Activated CD4-positive, alpha-beta T cell treated with anti-CD3 and anti-CD28 coated beads, Interleukin-2, amount 10 ng/mL, durations not matched to agents 7 days and 5 days (primary cell): ENCODE measurements at regions not wholly inside any gene's neighbourhood (a gene's known extent, or its start where the extent isn't known, plus 50 kb on each side); places are given as distances from the start of the nearest gene placed in this dataset.
"Not testable (repeated sequence)": the region's sequence is repeated elsewhere in the genome, so short reads cannot be mapped to it uniquely, and the experiment has no call there.

Source experiments
- CTCF ChIA-PET: fragments of 350-600 bp; sonication (Branson Sonifier 250); formaldehyde crosslinking; loops from one replicate; lab custom pipeline; 2021; ENCODE audit warnings: antibody characterized with exemption; lab: Charles Lee
- POLR2A ChIA-PET: fragments of 350-600 bp; sonication (Branson Sonifier 250); formaldehyde crosslinking; loops from one replicate; lab custom pipeline; 2021; ENCODE audit warnings: antibody characterized with exemption; lab: Charles Lee
- DNase-seq: peaks from one replicate; pipeline ENCODE4 v3.0.0-alpha.2; 2020
- H3K27ac Mint-ChIP-seq: one replicate; pipeline ENCODE4 v1.8.0; 2021; ENCODE audit warnings: mild to moderate bottlenecking, moderate library complexity, mixed read lengths
- H3K27me3 Mint-ChIP-seq: one replicate; pipeline ENCODE4 v1.8.0; 2021; ENCODE audit warnings: mixed read lengths
- H3K36me3 Mint-ChIP-seq: one replicate; pipeline ENCODE4 v1.8.0; 2021; ENCODE audit warnings: low read depth, mixed read lengths
- H3K4me1 Mint-ChIP-seq: one replicate; pipeline ENCODE4 v1.8.0; 2021; ENCODE audit warnings: mixed read lengths
- H3K4me3 Mint-ChIP-seq: one replicate; pipeline ENCODE4 v1.8.0; 2021; ENCODE audit warnings: mild to moderate bottlenecking, moderate library complexity, mixed read lengths
- H3K9me3 Mint-ChIP-seq: one replicate; pipeline ENCODE4 v1.8.0; 2021; ENCODE audit warnings: mixed read lengths

- no peaks in the 10 kb centered on the region for H3K27me3 Mint-ChIP-seq
- CTCF ChIA-PET: interaction anchor here (0.6 kb wide), 1 partner anchor 711 kb away, joined by 4 read pairs; no protein-coding TSS in a partner anchor
- no peak overlapping the region for H3K27ac Mint-ChIP-seq
- H3K36me3 Mint-ChIP-seq: no peaks in the 10 kb centered on the region
- H3K4me1 Mint-ChIP-seq: no peaks in the 10 kb centered on the region
- POLR2A ChIA-PET: no interaction called here
- no peak overlapping the region for H3K4me3 Mint-ChIP-seq
- no peaks in the 10 kb centered on the region for H3K9me3 Mint-ChIP-seq
- no peak for DNase-seq
Observed at GRCh38 chr1:241447031-241447644, 72.4 kb downstream of the FH start.

- Mint-ChIP-seq H3K36me3 (no peaks in the 10 kb centered on the region), H3K27me3 (no peaks in the 10 kb centered on the region), H3K4me1 (no peaks in the 10 kb centered on the region), H3K4me3 (no peak overlapping the region), H3K9me3 (no peaks in the 10 kb centered on the region), H3K27ac (no peak overlapping the region)
- no peak for DNase-seq
- POLR2A ChIA-PET: no interaction called here
- CTCF ChIA-PET: no interaction called here
Observed at GRCh38 chr1:241444836-241445235, 74.7 kb downstream of the FH start.

- ChIA-PET CTCF (no interaction called here), POLR2A (interaction anchor here (0.6 kb wide), 1 partner anchor 1597 kb away, joined by 3 read pairs; no protein-coding TSS in a partner anchor)
- DNase-seq: no peak
- Mint-ChIP-seq H3K27ac (no peak overlapping the region), H3K36me3 (no peaks in the 10 kb centered on the region), H3K4me3 (no peak overlapping the region), H3K9me3 (no peaks in the 10 kb centered on the region), H3K27me3 (no peaks in the 10 kb centered on the region), H3K4me1 (no peaks in the 10 kb centered on the region)
Observed at GRCh38 chr1:241443561-241443960, 76.0 kb downstream of the FH start.

- no peaks in the 10 kb centered on the region for H3K4me1 Mint-ChIP-seq
- H3K27ac Mint-ChIP-seq: no peak overlapping the region
- H3K9me3 Mint-ChIP-seq: no peaks in the 10 kb centered on the region
- ChIA-PET CTCF (no interaction called here), POLR2A (no interaction called here)
- H3K4me3 Mint-ChIP-seq: no peak overlapping the region
- H3K36me3 Mint-ChIP-seq: no peaks in the 10 kb centered on the region
- DNase-seq: no peak
- H3K27me3 Mint-ChIP-seq: no peaks in the 10 kb centered on the region
Observed at GRCh38 chr1:241442686-241443085, 76.9 kb downstream of the FH start.

GRCh38 chr1:241440904-241441303 lies 78.7 kb downstream of the FH start:
- H3K27ac Mint-ChIP-seq: no peak overlapping the region
- H3K9me3 Mint-ChIP-seq: no peaks in the 10 kb centered on the region
- H3K27me3 Mint-ChIP-seq: no peaks in the 10 kb centered on the region
- CTCF ChIA-PET: no interaction called here
- H3K4me3 Mint-ChIP-seq: no peak overlapping the region
- DNase-seq: no peak
- no peaks in the 10 kb centered on the region for H3K4me1 Mint-ChIP-seq
- H3K36me3 Mint-ChIP-seq: no peaks in the 10 kb centered on the region
- POLR2A ChIA-PET: no interaction called here

- H3K4me3 Mint-ChIP-seq, H3K36me3 Mint-ChIP-seq, POLR2A ChIA-PET, DNase-seq, H3K4me1 Mint-ChIP-seq, H3K27me3 Mint-ChIP-seq, H3K27ac Mint-ChIP-seq, CTCF ChIA-PET, H3K9me3 Mint-ChIP-seq: not testable (repeated sequence)
Observed at GRCh38 chr1:241438686-241439085, 80.9 kb downstream of the FH start.

- Mint-ChIP-seq H3K9me3 (no peaks in the 10 kb centered on the region), H3K27me3 (peaks cover 10% of the 10 kb centered on the region), H3K36me3 (no peaks in the 10 kb centered on the region), H3K4me1 (no peaks in the 10 kb centered on the region), H3K4me3 (no peak overlapping the region), H3K27ac (no peak overlapping the region)
- POLR2A ChIA-PET: no interaction called here
- CTCF ChIA-PET: no interaction called here
- no peak for DNase-seq
Observed at GRCh38 chr1:241432241-241432640, 75.2 kb upstream of the RGS7 start.

- H3K36me3 Mint-ChIP-seq, H3K4me1 Mint-ChIP-seq, H3K27ac Mint-ChIP-seq, H3K9me3 Mint-ChIP-seq, DNase-seq, CTCF ChIA-PET, POLR2A ChIA-PET: not testable (repeated sequence)
- peaks cover 60% of the 10 kb centered on the region for H3K27me3 Mint-ChIP-seq
- peak overlapping the region; percentile 28 for H3K4me3 Mint-ChIP-seq
Observed at GRCh38 chr1:241425091-241425490, 68.1 kb upstream of the RGS7 start.

- no peak for DNase-seq
- Mint-ChIP-seq H3K4me3 (no peak overlapping the region), H3K27ac (no peak overlapping the region), H3K4me1 (peaks cover 2% of the 10 kb centered on the region), H3K36me3 (no peaks in the 10 kb centered on the region), H3K9me3 (no peaks in the 10 kb centered on the region), H3K27me3 (peaks cover 58% of the 10 kb centered on the region)
- CTCF ChIA-PET: no interaction called here
- POLR2A ChIA-PET: no interaction called here
Observed at GRCh38 chr1:241424480-241424971, 67.5 kb upstream of the RGS7 start.

GRCh38 chr1:241423541-241424479 lies 66.8 kb upstream of the RGS7 start:
- Mint-ChIP-seq H3K9me3 (no peaks in the 10 kb centered on the region), H3K27ac (no peak overlapping the region), H3K4me1 (peaks cover 2% of the 10 kb centered on the region), H3K36me3 (no peaks in the 10 kb centered on the region), H3K4me3 (peak overlapping the region; percentile 40), H3K27me3 (peaks cover 58% of the 10 kb centered on the region)
- ChIA-PET POLR2A (no interaction called here), CTCF (no interaction called here)
- peak; percentile 6 for DNase-seq

- DNase-seq: no peak
- Mint-ChIP-seq H3K4me1 (peaks cover 2% of the 10 kb centered on the region), H3K27me3 (peaks cover 52% of the 10 kb centered on the region), H3K4me3 (no peak overlapping the region), H3K36me3 (no peaks in the 10 kb centered on the region), H3K27ac (no peak overlapping the region), H3K9me3 (no peaks in the 10 kb centered on the region)
- POLR2A ChIA-PET: interaction anchor here (0.6 kb wide), 1 partner anchor 9 kb away, joined by 11 read pairs; no protein-coding TSS in a partner anchor
- CTCF ChIA-PET: no interaction called here
Observed at GRCh38 chr1:241422470-241422869, 65.5 kb upstream of the RGS7 start.

- ChIA-PET CTCF (no interaction called here), POLR2A (no interaction called here)
- H3K27ac Mint-ChIP-seq: no peak overlapping the region
- H3K9me3 Mint-ChIP-seq: no peaks in the 10 kb centered on the region
- DNase-seq: no peak
- H3K27me3 Mint-ChIP-seq: peaks cover 29% of the 10 kb centered on the region
- H3K4me1 Mint-ChIP-seq: peaks cover 2% of the 10 kb centered on the region
- H3K4me3 Mint-ChIP-seq: no peak overlapping the region
- H3K36me3 Mint-ChIP-seq: no peaks in the 10 kb centered on the region
Observed at GRCh38 chr1:241419986-241420385, 63.0 kb upstream of the RGS7 start.

GRCh38 chr1:241417258-241417657 lies 60.3 kb upstream of the RGS7 start:
- H3K4me3 Mint-ChIP-seq: no peak overlapping the region
- no peak for DNase-seq
- H3K27ac Mint-ChIP-seq: no peak overlapping the region
- ChIA-PET POLR2A (no interaction called here), CTCF (no interaction called here)
- H3K4me1 Mint-ChIP-seq: no peaks in the 10 kb centered on the region
- no peaks in the 10 kb centered on the region for H3K9me3 Mint-ChIP-seq
- H3K36me3 Mint-ChIP-seq: no peaks in the 10 kb centered on the region
- peaks cover 12% of the 10 kb centered on the region for H3K27me3 Mint-ChIP-seq
